NCI-H1436 treated with DMSO at 0.1 percent for 48 hours (cell line): ENCODE measurements at regions not wholly inside any gene's neighbourhood (a gene's known extent, or its start where the extent isn't known, plus 50 kb on each side); places are given as distances from the start of the nearest gene placed in this dataset.

ENCODE experiments used
- DNase-seq: peaks from one replicate; lab custom pipeline; 2025; lab: John Stamatoyannopoulos, UW

DNA sequence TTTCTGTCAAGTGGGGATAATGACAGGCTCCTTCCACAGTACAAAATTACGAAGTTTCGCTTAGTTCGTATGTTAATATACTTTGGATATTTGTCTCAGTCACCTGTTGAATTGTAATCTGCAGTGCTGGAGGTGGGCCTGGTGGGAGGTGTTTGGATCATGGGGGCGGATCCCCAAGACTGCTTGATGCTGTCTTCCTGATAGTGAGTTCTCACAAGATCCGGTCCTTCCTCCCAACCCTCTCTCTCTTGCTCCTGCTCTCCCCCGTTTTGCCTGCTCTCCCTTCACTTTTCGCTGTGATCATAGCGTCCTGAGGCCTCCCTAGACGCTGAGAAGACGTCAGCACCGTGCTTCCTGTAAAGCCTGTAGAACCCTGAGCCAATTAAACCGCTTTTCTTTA lies 97.1 kb upstream of the EPB41L3 start:
- DNase-seq, result no peak

DNA sequence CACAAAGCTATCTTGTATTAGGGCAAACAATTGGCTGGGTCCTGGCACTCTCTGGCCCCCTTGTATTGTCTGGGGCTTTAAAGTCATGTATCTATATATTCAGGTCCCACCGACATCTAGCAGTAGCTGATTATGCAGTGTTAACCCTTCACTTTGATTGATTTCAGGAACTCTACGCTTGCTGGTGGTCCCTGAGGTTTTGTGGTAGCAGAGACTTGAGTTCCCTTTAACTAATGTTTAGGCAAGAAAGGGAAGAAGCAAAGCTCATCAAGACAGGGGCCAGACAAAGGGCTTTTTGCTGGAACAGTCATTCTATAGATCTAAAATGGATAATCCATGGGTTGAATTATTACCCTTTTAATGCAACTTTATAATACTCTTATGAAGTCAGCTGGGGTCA lies 95.3 kb upstream of the EPB41L3 start:
- DNase-seq, result no peak

DNA sequence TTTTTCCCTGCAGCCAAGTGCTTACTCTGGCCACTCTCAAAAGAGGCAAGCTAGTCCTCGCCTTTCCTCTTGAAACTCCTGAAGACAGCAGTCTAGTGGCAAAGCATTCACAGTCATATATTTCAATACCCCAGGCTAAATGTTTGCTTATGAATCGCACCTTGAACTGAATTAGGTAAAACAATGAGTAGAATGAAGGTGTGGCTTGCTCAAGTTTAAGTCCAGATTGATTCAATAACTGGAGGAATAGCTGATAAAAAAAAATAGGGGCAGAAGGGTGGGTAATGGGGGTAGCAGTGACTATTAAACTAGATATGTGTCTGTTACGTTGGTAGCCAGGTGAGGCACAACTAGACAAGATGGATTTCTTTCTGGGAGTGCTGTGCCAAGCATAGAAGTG lies 88.2 kb upstream of the EPB41L3 start:
- DNase-seq, result no peak

DNA sequence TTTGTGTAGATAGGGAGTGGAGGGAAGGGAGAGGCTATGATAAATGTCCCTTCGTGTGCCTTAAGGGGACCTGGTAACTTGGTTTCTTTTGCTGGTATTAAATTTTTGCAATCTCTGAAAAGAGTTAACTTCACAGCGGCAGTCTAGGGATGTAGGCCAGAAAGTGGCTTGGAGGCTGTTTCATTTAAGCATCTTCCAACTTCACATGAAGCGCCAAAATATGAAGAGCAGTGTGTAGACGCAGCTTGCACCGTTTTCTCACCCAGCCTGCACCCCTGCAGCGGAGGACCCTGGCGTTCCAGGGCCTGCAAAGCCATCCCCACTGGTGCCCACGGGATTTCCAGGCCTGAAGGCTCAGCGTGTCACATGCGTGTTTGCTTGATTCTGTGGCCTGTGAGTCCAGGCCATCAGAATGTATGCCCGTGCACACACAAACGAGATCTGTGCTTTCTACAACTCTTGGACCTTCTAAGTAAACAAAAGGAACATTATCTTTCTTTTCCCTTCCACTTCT lies 87.2 kb upstream of the EPB41L3 start:
- DNase-seq, result no peak

DNA sequence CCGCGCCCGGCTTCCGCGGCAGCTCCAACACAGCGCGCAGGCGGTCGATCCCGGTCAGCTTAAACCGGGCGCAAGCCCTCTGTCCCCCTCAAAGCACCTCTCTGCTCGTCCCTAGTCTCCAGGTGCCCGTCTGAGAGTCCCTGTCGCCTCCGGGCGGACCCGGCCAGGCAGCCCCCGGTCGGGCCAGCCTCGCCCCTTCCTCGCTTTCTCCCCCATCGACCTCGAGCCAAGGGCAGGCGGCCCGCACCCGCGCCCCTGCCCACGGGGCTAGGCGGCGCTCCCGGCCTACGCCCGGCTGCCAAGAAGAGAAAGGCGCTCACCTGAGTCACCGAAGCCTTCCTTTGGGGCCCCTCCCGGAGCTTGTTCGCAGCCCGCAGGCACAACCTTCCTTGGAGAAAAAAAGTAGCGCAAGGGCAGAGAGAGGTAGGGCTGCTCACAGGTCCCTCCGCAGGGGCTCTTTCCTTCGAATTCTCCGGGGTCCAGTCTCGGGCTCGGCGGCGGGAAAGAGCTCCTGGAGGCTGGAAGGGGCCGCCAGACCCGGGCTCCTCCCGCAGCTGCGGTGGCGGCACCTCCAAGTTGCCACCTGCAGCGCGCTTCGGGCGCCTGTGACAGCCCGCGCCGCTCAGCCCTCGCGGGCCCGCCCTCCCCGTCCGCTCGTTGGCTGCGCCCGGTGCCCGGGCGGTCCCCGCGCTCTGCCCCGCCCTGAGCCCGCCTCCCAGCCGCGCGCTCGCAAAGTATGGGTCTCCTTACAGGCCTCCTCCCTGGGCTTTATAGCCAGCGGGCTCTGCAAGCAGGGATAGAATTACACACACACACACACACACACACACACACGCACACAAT lies 86.5 kb upstream of the EPB41L3 start:
- peak; percentile 40 for DNase-seq

DNA sequence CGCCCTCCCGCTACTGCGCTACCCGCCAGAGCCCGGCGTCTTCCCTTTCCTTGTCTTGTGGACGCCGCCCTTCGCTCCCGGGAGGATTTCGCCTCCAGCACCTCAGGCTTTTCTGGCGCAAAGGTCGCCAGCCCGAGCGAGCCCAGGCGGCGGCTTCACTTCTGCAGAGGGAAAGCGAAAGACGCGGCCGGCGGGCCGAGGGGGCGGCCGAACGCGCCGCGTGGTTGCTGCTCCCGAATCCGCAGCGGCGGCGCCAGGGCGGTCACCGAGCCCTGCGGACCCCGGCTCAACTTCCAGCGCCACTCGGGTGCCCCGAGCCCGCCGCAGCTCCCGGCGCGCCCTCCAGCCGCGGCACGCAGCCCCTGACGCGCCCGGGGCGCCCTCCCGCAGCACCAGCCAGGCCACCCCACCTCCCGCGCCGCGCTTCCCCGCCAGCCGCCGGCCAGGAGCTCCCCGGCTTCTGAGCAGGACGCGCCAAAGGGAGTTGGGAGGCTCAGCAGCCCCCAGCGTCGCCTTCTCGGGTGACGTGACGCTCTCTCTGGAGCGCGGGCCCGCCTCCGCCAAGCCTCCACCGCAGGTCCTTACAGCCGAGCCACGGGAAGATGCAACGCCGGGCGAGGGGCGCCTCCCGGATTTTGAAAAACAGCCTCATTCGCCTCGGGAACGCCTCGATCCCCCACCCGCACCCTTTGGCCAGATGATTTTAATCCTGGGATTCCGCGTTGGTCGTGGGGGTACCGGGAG lies 84.9 kb upstream of the EPB41L3 start:
- no peak for DNase-seq

DNA sequence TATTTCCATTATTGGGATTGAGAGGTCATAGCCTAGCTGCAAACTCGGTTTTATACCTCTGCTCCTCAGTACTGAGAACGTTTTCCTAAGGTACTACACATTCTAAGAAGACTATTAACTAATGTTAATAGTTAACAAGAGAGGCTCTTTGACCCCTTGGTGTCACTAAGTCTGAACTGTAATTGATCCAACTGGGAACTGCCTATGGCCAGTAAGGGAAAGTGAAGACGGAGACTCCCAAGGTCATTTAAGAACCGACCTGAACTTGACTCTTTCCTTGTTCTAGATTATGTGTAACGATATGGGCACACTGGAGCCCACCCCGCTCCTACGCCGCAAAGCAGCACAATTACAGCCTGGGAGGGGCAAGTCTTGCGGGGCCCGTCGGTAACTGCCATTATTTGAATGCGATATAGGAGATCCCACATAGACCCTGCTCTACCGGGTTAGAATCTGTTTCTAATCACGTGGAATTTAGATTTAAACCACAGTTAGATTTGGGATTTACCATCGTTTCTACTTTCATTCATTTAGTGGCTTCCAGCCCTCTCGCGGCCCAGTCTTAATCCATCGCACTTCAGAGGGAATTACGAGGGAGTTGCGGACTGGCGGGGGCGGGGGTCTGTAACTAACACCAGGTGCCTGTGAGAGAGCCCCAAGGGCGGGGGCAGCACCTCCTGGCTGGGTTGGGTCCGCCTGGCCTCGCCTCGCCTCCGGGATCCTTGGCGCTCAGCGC lies 84.1 kb upstream of the EPB41L3 start:
- no peak for DNase-seq

DNA sequence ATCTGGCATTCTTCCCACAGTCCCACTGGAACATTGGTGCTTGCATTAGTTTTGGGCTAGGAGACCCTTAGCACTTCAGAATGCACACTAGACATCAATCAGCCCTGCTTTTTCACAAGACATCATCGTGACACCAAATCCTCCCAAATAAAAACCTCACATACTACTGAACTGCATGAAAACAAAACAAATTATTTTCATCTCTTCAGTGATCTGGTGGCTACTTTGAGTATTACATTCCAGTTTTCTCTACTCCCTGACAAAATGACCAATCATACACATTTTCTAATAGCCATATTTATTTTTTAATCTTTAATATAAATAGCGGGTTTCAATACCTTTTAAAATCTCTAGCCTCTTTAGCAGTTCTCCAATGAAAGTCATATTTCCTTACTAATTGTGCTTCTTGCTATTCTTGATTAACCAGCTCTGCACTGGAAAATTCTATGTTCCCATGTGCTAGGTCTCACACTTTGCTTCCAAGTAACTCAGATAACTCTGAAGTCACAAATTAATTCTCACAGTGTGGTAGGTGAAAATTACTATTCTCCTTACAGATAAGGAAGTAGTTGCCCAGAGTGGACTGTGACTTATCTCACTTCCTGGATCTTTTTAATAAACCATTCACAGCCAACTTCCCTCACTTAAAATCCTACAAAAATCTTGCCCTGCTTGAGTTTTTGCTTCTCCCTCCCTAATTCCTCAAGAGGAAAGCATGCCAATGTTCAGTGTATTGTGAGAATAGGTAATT lies 82.5 kb upstream of the EPB41L3 start:
- DNase-seq, result no peak

DNA sequence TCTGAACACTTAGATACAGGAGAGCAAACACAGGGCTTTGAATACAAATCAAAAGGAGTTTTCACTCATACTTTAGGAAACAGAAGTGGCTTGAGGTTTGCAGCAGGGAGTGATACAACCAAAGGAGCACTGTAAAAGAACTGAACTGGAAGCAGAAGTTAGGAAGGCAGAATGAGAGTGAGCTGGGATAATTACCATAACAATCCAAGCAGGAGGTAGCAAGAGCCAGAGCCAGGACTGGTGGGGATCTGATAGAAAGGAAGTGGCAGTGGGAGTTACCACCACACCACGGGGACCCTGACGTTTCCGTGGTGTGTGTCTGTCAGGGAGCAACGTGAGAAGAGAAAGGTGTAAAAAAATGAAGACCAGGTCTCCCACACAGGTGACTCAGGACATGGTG lies 81.3 kb upstream of the EPB41L3 start:
- DNase-seq, result no peak

DNA sequence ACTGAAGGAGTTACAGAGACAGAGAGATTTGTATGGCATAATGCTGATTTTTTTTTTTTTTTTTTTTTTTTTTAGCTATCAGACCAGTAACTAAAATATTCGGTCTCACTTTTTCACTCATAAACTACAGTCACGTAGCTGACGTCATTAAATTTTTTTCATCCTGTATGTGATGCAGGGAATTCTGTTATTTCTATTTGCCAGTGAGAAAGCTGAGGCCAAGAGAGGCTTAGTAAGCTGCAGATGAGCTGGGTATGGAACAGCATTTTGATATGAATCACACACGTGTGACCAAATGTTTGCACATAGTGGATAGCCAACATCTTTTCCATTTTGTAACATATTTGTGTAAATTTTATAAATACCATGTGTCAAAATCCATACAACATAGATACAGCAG lies 79.1 kb upstream of the EPB41L3 start:
- DNase-seq, result no peak

DNA sequence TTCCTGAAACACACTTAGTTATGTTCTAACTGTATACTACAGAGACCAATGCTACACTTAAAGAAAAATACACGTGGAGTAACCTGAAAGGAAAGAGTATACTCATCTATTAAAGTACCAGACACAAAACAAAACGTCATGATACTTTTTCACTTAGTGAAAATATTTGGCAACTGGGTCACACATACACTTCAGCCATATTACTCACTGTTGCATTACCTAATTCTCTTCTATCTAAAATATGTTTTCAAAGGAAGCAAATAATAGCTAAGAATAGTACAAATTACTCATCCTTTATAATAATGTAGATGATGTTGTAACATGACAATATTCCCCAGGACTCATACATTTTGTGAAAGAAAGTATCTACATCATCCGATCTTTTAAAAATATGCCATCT lies 76.5 kb upstream of the EPB41L3 start:
- no peak for DNase-seq

DNA sequence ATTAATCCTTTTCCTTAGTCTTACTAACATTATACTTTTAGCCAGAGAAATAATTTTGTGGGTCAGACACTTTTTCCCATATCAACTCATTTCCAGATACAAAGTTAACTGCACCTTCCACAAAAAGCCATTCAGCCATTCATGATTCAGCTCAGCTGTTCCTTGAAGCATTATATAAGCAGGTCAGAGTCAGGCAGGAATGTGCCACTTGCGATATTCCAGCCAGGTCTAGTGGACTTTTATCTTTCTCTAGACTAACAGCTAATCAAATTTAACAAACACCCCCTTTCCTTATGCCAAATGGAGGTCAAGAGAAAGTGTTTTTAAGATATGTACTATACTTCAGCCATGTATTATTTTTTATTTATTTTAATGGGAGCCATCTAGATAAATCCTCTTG lies 75.6 kb upstream of the EPB41L3 start:
- no peak for DNase-seq

DNA sequence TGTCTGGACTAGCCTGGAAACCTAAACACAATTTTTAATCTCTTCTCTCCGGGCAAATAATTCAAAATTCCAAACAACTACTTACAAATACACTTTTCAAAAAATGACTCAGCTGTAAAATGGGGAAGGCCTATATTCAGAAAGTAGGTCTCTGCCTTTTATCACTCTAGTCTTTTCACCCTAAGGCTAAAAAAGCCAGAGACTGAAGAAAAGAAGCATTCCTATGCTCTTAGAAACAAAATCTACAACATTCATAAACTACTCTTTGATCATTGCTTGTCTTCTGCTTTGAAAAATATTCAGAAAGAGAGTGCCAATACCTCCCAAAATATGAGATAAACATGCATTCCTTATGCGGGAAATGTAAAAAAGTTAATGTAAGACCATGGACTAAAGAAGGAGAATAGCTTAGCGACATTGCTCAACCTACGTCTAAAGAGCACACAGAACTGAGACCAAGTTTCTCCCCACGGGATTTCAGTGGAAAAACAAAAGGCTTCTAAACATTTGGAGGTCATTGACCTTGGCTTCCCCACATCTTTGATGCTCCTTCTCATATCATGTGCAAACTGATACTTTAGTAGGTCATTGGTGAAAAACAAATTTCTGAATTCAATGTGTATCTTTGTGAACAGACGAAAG lies 74.4 kb upstream of the EPB41L3 start:
- DNase-seq, result no peak

DNA sequence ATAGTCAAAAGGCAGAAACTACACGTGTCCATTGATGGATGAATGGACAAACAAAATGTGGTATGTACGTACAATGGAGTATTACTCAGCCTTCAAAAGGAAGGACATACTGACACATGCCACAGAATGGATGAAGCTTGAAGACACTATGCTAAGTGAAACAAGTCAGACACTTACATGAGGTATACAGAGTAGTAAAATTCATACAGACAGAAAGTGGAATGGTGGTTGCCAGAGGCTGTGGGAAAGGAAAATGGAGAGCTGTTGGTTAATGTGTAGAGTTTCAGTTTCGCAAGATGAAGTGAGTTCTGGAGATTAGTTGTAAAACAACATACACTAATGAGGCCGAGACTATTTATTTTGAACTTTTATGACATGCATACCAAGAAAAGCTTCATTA lies 67.4 kb upstream of the EPB41L3 start:
- DNase-seq, result no peak

DNA sequence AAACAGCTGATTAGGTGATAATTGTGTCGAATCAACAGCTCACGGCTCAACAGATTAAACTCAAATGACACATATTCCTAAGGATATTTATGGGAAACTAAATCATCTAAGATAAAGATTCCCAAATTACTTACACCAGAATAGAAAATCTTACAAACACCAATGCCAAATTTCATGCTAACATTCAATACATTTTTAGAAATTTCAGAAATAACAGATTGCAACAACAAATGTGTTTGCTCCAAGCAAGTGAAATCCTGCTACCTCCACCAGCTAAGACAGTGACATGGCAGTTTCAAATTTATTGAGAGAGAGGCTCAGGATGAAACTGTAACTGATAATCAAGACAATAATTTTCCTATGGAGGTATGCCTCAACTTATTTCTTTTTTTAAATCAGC lies 65.0 kb upstream of the EPB41L3 start:
- DNase-seq, result no peak

DNA sequence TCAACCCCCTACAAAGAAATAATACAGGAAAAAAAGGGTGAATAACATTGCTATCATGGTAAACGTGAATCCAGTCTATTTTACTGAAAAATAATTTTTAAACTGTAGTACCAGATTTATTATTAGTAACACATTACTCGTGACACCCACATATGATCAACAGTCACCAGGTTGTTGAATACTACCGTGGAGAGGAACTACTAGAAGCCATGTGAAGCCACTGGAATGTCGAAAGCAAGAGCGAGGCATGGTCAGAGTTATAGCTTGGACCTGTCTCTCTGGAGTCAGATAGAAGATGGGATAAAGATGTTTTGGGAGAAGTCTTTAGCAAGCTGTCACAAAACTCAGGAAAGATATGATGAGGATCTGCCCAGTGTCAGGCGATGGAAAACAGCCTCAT lies 63.2 kb upstream of the EPB41L3 start:
- no peak for DNase-seq

DNA sequence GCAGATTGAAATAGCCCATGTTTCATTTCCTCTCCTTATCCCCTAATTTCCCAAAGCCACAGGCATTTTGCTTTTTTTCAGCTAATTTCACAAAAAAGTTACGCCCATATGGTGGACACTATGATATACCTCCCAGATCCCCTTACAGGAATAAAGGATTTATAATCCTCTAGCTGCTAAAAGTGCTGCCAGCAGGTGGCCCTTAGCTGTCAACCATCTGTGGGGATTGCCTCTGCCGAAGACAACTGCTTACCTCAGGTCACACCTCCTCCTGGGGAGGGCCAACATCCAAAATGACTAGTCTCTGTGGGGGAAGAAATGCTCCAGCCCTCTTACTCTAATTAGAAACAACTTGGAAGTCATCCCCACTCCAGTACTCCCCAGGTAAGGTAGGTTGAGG lies 61.0 kb upstream of the EPB41L3 start:
- DNase-seq, result no peak

DNA sequence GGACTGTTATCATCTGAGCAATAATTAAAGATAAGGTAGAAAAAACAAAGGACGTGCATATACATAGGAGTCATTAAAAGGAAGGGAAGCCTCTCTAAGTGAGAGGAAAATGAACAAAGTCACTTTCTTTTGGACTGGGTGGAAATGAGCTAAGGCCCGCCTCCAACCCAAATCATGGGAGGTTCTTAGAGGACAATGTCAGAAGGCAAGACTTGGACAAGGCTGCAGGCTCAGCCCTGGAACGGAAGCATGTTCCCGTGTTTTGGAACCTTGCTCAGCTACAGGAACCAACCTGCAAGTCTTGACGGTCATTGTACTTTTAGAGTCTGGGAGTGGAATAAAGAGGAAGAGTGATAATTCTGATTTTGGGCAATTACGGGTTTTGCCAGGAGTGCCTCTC lies 59.4 kb upstream of the EPB41L3 start:
- no peak for DNase-seq

DNA sequence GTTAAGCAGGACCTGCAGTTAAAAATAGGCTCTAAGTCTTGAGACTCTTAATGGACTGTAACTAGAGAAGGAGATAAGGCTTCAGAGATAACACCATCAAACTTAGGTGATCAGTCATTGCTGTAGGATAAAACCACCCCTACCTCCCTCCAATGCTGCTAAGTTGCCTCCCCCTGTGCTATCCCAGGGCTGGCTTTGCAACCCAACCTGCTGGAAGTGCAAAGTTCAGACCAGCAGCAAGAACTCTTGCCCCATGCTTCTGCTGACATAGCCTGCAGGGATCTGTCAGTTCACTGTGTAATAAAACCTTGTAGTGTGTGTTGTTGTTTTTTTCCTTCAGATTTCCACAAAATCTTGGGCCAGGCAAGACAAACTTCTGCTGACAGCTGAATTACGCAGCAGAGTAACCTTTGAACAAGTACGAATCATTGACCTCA lies 57.4 kb upstream of the EPB41L3 start:
- no peak for DNase-seq

DNA sequence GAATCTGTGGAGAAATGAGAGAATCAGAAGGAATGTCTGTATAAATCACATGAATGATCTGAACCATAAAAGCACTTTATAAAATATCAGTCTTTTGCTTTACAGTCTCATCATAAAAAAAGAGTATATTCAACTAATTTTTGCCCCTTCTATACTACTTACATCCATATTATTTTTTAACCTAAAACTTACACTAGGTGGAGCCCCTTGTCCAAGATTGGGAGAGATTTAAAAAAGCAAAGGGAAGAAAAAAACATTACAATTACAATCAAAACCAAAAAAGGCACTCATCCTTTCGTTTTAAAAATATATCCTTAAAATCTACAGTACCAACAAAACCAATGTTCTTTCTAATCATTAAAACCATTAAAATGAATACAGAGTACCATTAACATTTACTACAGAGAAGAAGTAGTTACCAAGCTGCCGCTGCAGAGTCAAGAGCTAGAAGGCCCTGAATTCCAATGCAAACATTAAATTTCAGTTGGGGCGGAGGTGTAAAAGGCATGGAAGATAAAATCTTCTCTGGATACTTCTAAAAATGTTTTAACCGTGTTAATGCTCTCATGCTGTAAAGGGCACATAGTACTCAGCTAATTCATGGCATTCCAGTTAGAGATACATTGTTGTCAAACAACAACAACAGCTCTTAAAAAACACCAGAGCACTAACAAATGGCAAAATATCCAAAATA lies 56.7 kb upstream of the EPB41L3 start:
- DNase-seq, result no peak

DNA sequence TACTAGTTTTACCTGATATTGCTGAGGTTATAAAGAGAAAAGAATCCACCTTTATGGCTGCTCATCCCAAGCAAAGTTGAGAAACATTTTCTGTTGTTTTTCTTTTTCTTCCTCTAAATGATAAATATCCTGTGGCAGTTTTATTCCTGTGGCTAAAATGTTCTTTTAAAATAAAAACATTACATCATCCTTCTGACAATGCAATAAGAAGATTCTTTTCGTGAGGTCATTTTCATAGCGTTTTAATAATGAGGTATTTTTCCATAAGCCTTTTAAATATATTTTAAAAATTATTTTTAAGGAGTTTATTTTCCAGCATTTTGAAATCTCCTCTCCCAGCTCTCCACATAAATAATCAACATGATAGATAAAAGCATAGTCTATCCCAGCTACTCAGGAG lies 52.8 kb upstream of the EPB41L3 start:
- DNase-seq, result no peak
